GM12878 (cell line): ENCODE measurements at regions not wholly inside any gene's neighbourhood (a gene's known extent, or its start where the extent isn't known, plus 50 kb on each side); places are given as distances from the start of the nearest gene placed in this dataset.
"Not testable (repeated sequence)": the region's sequence is repeated elsewhere in the genome, so short reads cannot be mapped to it uniquely, and the experiment has no call there.

Experiments used
- CTCF ChIP-seq, 3 experiments: IDR thresholded peaks in 2 of 3; conservative IDR thresholded peaks in 1 of 3; 2 replicates each; pipeline ENCODE4 v1.5.1; 2011; ENCODE audit warnings: low read depth in 3 of 3, low read length in 3 of 3, mild to moderate bottlenecking in 3 of 3, control low read depth in 2 of 3, moderate library complexity in 2 of 3, inconsistent platforms in 1 of 3, mixed read lengths in 1 of 3; ENCODE audit not compliant: control insufficient read depth in 2 of 3, insufficient read depth in 1 of 3; ENCODE audit errors: extremely low read depth in 1 of 3
- ETV6 ChIP-seq, 2 experiments: fragments of 450-650 bp in 1 of 2; IDR thresholded peaks in 1 of 2; conservative IDR thresholded peaks in 1 of 2; 2 replicates each; pipeline ENCODE4 v1.6.1; 2014; ENCODE audit warnings: antibody characterized with exemption in 1 of 2, borderline replicate concordance in 1 of 2, low read depth in 1 of 2, mild to moderate bottlenecking in 1 of 2, moderate library complexity in 1 of 2
- IRF3 ChIP-seq: fragments of 450-650 bp; IDR thresholded peaks from 2 replicates; pipeline ENCODE4 v1.6.1; 2014; ENCODE audit warnings: mild to moderate bottlenecking
- JUND ChIP-seq: IDR thresholded peaks from 2 replicates; pipeline ENCODE4 v1.6.1; 2012; ENCODE audit warnings: low read depth, mild to moderate bottlenecking, low read length, improper control_type of control experiment, moderate library complexity
- NRF1 ChIP-seq: conservative IDR thresholded peaks from 2 replicates; pipeline ENCODE4 v1.6.1; 2011; ENCODE audit warnings: mild to moderate bottlenecking, low read depth, low read length, improper control_type of control experiment
- SP1 ChIP-seq: IDR thresholded peaks from one replicate; pipeline ENCODE4 v1.6.1; 2011; ENCODE audit warnings: low read depth, low read length

GRCh38 chr17:45568275-45568674, 77.8 kb upstream of the PLEKHM1 start:
- TF ChIP-seq SP1; CTCF (IDR thresholded peaks at IDR 0.05 in 2 of 3, conservative IDR thresholded peaks at IDR 0.05 in 1 of 3; ENCODE audit: control insufficient read depth in 2 of 3, extremely low read depth in 1 of 3, insufficient read depth in 1 of 3, low read depth in 3 of 3, low read length in 3 of 3); IRF3; ETV6 (conservative IDR thresholded peaks at IDR 0.05 in 1 of 2, IDR thresholded peaks at IDR 0.05 in 1 of 2; ENCODE audit: borderline replicate concordance in 1 of 2, low read depth in 1 of 2); JUND; NRF1: not testable (repeated sequence)
